ENCODE measurements at regions not wholly inside any gene's neighbourhood (a gene's known extent, or its start where the extent isn't known, plus 50 kb on each side); places are given as distances from the start of the nearest gene placed in this dataset.

- TF ChIP-seq ZNF8 (CRISPR knock-in tag; IDR thresholded peaks at IDR 0.05) (no peak), PPARA (CRISPR knock-in tag; IDR thresholded peaks at IDR 0.05; ENCODE audit: borderline replicate concordance) (no peak), ZFP30 (CRISPR knock-in tag; IDR thresholded peaks at IDR 0.05) (no peak), PATZ1 (CRISPR knock-in tag; IDR thresholded peaks at IDR 0.05; ENCODE audit: borderline replicate concordance) (no peak), GLIS3 (CRISPR knock-in tag; IDR thresholded peaks at IDR 0.05) (no peak), ZNF565 (CRISPR knock-in tag; conservative IDR thresholded peaks at IDR 0.05; ENCODE audit: low read depth) (no peak), CSRNP3 (CRISPR knock-in tag; IDR thresholded peaks at IDR 0.05) (no peak), RARB (CRISPR knock-in tag; IDR thresholded peaks at IDR 0.05) (no peak), ZC3H10 (CRISPR knock-in tag; IDR thresholded peaks at IDR 0.05) (no peak), ZFP3 (CRISPR knock-in tag; IDR thresholded peaks at IDR 0.05) (no peak), CREB5 (CRISPR knock-in tag; IDR thresholded peaks at IDR 0.05; ENCODE audit: low read depth) (no peak), OSR1 (CRISPR knock-in tag; IDR thresholded peaks at IDR 0.05) (no peak), POU6F1 (CRISPR knock-in tag; IDR thresholded peaks at IDR 0.05; ENCODE audit: borderline replicate concordance, low read depth) (no peak)
Measured at GRCh38 chr5:89697581-89697980, 712.0 kb downstream of the CETN3 start.
